ENCODE measurements at regions not wholly inside any gene's neighbourhood (a gene's known extent, or its start where the extent isn't known, plus 50 kb on each side); places are given as distances from the start of the nearest gene placed in this dataset.

DNA sequence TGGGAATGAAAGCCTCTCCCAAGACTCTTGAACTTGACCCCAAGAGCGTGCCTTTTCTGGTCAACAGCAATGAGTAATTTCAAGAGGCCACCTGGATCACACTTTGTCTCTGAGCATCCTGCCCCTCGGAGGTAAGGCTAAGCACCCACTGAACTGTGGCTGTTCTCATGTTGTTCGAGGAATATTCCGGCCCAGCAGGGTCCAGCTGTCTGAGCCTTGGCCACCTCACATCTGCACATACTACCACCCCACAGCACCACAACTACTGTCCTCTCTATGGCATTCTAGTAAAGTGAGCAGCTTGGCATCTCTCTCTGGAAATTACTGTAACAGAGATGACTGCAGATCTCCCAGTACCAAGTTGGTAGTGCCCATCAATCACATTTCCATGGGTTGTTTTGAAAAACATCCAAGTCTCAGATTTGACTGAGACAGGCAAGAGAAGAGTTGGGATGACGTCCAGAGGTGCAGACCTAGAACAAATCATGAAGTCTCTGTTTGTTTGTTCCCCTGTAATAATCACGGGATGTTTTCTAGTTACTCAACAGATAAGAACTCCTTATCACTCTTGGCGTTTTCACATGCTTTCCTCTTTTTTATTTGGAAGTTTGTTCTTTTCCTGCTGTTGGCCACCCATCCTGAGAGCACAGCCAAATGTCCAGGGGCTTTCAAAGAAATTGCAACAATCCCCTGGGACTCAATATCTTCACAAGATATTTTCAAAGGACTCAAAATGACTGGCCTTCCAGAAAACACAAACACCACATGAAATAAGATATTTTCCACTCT lies 336.0 kb upstream of the TNP1 start:
- DNase-seq (ENCODE audit: extremely low spot score): no peak
- TF ChIP-seq, protein P1, sequence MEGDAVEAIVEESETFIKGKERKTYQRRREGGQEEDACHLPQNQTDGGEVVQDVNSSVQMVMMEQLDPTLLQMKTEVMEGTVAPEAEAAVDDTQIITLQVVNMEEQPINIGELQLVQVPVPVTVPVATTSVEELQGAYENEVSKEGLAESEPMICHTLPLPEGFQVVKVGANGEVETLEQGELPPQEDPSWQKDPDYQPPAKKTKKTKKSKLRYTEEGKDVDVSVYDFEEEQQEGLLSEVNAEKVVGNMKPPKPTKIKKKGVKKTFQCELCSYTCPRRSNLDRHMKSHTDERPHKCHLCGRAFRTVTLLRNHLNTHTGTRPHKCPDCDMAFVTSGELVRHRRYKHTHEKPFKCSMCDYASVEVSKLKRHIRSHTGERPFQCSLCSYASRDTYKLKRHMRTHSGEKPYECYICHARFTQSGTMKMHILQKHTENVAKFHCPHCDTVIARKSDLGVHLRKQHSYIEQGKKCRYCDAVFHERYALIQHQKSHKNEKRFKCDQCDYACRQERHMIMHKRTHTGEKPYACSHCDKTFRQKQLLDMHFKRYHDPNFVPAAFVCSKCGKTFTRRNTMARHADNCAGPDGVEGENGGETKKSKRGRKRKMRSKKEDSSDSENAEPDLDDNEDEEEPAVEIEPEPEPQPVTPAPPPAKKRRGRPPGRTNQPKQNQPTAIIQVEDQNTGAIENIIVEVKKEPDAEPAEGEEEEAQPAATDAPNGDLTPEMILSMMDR (IDR thresholded peaks at IDR 0.05; ENCODE audit: control extremely low read depth, extremely low read depth, low read depth, missing control alignments): no peak
- POLR2A ChIA-PET: no interaction called here
- CTCF ChIA-PET: interaction anchor here (0.9 kb wide), 1 partner anchor 25 kb away, joined by 3 read pairs; no protein-coding TSS in a partner anchor

DNA sequence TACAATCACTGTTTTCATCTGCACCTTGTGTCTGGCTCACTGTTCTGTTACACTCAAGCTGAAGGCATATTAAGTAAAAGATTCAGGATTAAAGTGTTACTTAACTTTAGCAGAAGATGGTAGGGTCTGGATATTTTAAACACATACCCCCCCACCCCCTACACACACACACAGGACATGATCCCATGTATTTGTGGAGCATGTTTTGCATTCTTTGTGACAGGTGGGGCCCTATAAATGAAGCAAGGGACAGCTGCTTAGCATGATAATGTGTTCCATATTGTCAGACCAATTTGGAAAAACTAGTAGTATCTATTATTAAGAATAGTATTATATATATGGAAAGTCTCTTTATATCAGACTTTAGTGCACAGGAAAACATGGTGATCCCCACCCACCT lies 335.2 kb upstream of the TNP1 start:
- TF ChIP-seq, protein P1 (IDR thresholded peaks at IDR 0.05; ENCODE audit: control extremely low read depth, extremely low read depth, low read depth, missing control alignments): no peak
- ChIA-PET CTCF (interaction anchor here (0.9 to 2.1 kb wide), 3 partner anchors 9 to 29 kb away, joined by 3 to 4 read pairs (median 3); no protein-coding TSS in a partner anchor), POLR2A (no interaction called here)
- no peak for DNase-seq (ENCODE audit: extremely low spot score)

DNA sequence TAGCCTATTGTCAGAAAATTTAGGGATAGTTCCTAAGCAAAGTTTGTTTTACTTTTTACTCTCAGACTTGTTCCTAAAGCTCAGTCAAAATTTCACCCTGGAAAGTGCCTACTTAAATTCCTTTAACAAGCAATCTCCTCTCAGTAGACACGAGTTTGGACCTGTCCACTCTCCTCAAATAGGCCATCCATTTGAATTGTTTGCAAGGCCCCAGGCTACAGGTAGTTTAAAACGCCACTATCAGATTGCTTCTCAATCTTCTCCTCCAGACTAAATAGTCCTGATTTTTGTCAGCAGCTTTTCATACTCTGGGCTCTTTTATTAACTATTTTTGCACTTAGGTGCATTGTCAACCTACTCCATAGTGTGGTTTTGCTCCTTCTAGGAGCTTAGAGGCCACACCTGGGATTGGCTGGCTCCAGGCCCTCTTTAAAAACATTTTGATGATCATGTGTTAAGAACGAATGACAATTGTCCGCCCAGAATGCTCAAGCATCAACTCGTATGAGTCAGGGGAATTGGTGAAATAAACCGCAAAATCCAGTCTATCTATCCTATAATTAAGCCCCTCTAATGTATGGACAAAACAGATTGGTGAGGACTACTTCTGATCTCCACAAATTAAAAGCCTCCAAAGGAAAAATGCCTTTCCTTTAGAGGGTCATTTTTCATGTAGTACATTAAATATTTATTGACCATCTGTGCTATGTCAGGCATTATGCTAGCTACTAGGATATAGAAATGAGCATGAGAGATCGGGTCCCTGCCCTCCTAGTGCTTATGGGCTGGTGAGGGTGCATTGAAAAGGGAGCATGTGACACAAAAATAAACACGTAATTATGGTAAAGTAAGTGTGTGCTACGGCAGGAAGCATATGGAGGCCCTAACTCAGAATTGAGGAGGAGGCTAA lies 333.8 kb upstream of the TNP1 start:
- CTCF ChIA-PET: interaction anchor here (1.2 to 2.1 kb wide), 3 partner anchors 10 to 27 kb away, joined by 3 to 6 read pairs (median 4); no protein-coding TSS in a partner anchor
- POLR2A ChIA-PET: no interaction called here
- DNase-seq (ENCODE audit: extremely low spot score): no peak
- TF ChIP-seq, protein P1 (IDR thresholded peaks at IDR 0.05; ENCODE audit: control extremely low read depth, extremely low read depth, low read depth, missing control alignments): no peak

DNA sequence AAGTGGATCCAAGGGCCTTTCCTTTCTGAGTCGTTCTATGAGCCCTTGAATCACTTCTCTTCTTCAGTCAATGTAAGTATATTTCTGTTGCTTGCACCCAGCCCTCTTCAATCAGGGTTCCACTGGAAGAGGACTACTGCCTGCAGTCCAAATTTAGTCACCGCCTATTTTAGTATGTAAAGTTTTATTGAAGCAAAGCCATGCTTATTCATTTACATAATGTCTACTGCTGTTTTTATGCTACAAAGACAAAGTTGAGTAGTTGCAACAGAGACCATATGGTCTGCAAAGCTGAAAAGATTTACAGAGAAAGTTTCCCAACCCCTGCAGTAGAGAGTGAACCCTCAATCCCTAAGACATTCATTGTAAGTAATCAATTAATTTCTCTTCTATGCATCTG lies 332.5 kb upstream of the TNP1 start:
- ChIA-PET POLR2A (no interaction called here), CTCF (interaction anchor here (1.6 kb wide), 1 partner anchor 9 kb away, joined by 6 read pairs; no protein-coding TSS in a partner anchor)
- no peak for DNase-seq (ENCODE audit: extremely low spot score)
- TF ChIP-seq, protein P1 (IDR thresholded peaks at IDR 0.05; ENCODE audit: control extremely low read depth, extremely low read depth, low read depth, missing control alignments): no peak

DNA sequence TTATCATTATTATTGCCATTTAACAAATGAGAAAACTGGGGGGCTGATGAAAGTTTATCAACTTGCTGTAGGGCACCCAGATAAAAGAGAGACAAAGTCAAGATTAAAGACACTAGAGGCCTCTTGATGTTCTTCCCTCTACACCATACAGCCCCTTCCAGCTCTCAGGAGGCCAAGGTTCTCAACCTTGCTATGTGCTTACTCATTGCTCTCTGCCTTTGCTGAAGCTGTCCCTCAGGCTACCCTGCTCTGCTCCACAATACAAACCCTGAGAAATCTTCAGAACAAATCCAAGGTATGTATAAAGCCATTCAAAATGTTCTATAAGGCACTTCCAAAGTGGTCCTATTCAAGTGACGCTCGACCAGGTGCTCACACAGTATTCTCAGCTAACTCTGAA lies 329.9 kb upstream of the TNP1 start:
- TF ChIP-seq, protein P1 (IDR thresholded peaks at IDR 0.05; ENCODE audit: control extremely low read depth, extremely low read depth, low read depth, missing control alignments): no peak
- ChIA-PET CTCF (no interaction called here), POLR2A (no interaction called here)
- no peak for DNase-seq (ENCODE audit: extremely low spot score)

DNA sequence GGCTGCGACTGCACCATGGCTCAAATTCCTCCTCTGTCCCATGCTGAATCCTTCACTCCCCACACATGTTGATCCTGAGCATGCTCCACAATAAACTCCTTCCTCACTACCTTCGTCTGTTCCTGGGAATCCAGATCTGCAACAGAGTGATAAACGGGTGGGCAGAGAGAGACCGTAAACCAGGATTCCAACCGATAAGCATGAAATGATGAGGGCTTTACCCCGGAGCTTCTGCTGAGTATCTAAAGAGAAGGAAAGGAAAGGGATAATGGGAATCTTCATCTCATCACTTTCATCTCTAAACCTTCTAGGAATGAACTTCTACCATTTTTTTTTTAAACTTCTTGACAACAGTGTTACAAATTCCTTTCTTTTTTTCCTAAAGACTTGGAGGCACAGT lies 329.3 kb upstream of the TNP1 start:
- TF ChIP-seq, protein P1 (IDR thresholded peaks at IDR 0.05; ENCODE audit: control extremely low read depth, extremely low read depth, low read depth, missing control alignments): no peak
- CTCF ChIA-PET: no interaction called here
- DNase-seq (ENCODE audit: extremely low spot score): no peak
- POLR2A ChIA-PET: no interaction called here

Measured in GM10248 (cell line).